PFSK-1 (cell line): ENCODE measurements at regions not wholly inside any gene's neighbourhood (a gene's known extent, or its start where the extent isn't known, plus 50 kb on each side); places are given as distances from the start of the nearest gene placed in this dataset.

Experiments
- FOXP2 ChIP-seq: optimal IDR thresholded peaks from 2 replicates; pipeline ENCODE3; 2011; ENCODE audit warnings: borderline replicate concordance, control low read depth, inconsistent platforms; ENCODE audit not compliant: insufficient read depth; ENCODE audit errors: extremely low read length, extremely low read depth
- POLR2AphosphoS5 ChIP-seq: IDR thresholded peaks from 2 replicates; pipeline ENCODE4 v1.6.1; 2012; ENCODE audit warnings: low read depth, mild to moderate bottlenecking, control low read depth, low read length, moderate library complexity
- REST ChIP-seq, 2 experiments: IDR thresholded peaks; 2 replicates each; pipeline versions ENCODE4 v1.6.1 to v1.8.0; 2011 to 2012; ENCODE audit warnings: low read depth in 2 of 2, low read length in 2 of 2, control low read depth in 1 of 2, inconsistent platforms in 1 of 2, mild to moderate bottlenecking in 1 of 2, moderate library complexity in 1 of 2; ENCODE audit not compliant: insufficient read depth in 1 of 2
- SIN3A ChIP-seq: IDR thresholded peaks from 2 replicates; pipeline ENCODE4 v1.6.1; 2012; ENCODE audit warnings: mild to moderate bottlenecking, low read length, moderate library complexity, borderline replicate concordance; ENCODE audit not compliant: insufficient read depth
- TAF1 ChIP-seq: IDR thresholded peaks from 2 replicates; pipeline ENCODE4 v1.6.1; 2012; ENCODE audit warnings: low read length, control low read depth, borderline replicate concordance; ENCODE audit not compliant: insufficient read depth

- TF ChIP-seq POLR2AphosphoS5 (no peak), FOXP2 (no peak), SIN3A (no peak), REST (IDR thresholded peaks at IDR 0.05; ENCODE audit: insufficient read depth in 1 of 2, low read depth in 2 of 2, low read length in 2 of 2) (no peak), TAF1 (no peak)
These were observed 92.8 kb upstream of the PTHLH start for GRCh38 chr12:28065374-28065773.

DNA sequence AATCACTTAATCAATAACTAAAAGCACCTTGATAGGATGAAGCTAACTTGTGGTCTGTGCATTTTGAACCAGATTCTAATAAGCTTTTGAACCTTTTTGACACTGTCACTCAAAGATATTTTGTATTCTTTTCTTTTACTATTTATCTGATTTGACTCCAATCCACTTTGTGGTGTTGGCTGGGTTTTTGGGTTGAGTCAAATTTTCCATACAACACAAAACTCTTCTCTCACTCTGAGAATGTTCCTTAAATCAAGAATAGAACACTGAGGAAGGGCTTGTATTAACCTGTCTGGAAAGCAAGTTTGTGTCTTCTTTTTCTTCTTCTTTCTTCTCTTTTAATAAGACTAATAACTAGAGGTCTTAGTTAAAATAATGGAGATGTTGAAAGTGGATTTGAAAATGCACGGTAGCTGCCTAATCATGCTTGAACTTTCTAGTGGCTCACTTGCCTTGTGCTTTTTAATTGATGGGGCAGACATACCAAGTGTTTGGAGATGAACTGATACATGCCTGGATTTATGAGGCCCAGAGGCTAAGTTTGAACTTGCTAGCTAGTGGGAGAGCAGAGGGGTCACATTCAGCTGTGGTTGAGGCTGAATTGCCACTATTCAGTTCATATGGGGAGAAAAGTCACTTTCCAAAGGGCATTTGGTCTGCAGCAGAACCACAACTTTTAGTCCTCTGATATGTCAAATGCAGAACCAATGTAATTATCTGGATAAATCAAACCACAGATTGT, 93.5 kb upstream of the PTHLH start:
- TF ChIP-seq FOXP2 = no peak
- TF ChIP-seq TAF1 = no peak
- no peak for TF ChIP-seq SIN3A
- TF ChIP-seq POLR2AphosphoS5 = no peak
- no peak for TF ChIP-seq REST (IDR thresholded peaks at IDR 0.05; ENCODE audit: insufficient read depth in 1 of 2, low read depth in 2 of 2, low read length in 2 of 2)

- TF ChIP-seq SIN3A = no peak
- no peak for TF ChIP-seq FOXP2
- no peak for TF ChIP-seq REST (IDR thresholded peaks at IDR 0.05; ENCODE audit: insufficient read depth in 1 of 2, low read depth in 2 of 2, low read length in 2 of 2)
- no peak for TF ChIP-seq TAF1
- no peak for TF ChIP-seq POLR2AphosphoS5
These were observed 94.3 kb upstream of the PTHLH start for GRCh38 chr12:28066879-28067278.

GRCh38 chr12:28068467-28068866, 95.9 kb upstream of the PTHLH start:
- TF ChIP-seq TAF1 (no peak), REST (IDR thresholded peaks at IDR 0.05; ENCODE audit: insufficient read depth in 1 of 2, low read depth in 2 of 2, low read length in 2 of 2) (no peak), SIN3A (no peak), FOXP2 (no peak), POLR2AphosphoS5 (no peak)

- TF ChIP-seq FOXP2 (no peak), SIN3A (no peak), REST (IDR thresholded peaks at IDR 0.05; ENCODE audit: insufficient read depth in 1 of 2, low read depth in 2 of 2, low read length in 2 of 2) (no peak)
These were observed 107.0 kb upstream of the PTHLH start for GRCh38 chr12:28079539-28079938.
